ENCODE measurements at regions not wholly inside any gene's neighbourhood (a gene's known extent, or its start where the extent isn't known, plus 50 kb on each side); places are given as distances from the start of the nearest gene placed in this dataset.
"Not testable (repeated sequence)": the region's sequence is repeated elsewhere in the genome, so short reads cannot be mapped to it uniquely, and the experiment has no call there.

DNA sequence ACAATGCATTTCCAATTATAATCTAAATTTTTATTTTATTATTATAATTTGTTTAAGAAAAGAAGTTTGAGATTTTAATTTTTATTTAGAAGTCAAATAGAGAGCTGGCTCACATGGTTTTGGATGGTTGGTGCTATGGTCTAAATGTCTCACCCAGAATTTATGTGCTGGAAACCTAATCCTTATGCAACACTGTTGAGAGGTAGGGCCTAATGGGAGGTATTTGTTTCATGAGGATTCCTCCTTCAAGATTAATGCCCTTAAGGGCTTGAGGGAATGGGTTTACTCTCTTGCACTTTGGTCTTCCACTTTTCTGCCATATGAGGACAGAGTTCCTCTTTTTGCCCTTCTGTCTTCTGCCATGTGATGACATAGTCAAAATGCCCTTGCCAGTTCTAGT is 960.5 kb upstream of the IGFBP7 start:
- no peak for DNase-seq (ENCODE audit: low spot score)

DNA sequence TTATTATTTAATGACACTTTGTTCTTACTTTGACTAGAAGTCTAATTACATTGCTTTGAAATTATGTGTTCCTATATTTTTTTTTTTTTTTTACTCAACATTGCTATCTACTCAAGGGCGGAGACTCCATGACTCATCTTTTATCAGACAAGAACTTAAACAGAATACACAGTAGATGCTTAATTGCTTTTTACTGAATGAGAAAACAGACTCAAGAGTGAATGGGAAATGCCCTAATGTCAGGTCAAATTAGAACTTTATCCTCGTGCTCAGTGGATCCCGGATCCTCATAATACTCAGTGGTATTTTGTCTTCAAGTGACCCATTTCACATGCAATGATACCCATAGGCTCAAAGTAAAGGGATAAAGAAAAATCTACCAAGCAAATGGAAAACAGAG is 954.5 kb upstream of the IGFBP7 start:
- peak; percentile 5 for DNase-seq (ENCODE audit: low spot score)

DNA sequence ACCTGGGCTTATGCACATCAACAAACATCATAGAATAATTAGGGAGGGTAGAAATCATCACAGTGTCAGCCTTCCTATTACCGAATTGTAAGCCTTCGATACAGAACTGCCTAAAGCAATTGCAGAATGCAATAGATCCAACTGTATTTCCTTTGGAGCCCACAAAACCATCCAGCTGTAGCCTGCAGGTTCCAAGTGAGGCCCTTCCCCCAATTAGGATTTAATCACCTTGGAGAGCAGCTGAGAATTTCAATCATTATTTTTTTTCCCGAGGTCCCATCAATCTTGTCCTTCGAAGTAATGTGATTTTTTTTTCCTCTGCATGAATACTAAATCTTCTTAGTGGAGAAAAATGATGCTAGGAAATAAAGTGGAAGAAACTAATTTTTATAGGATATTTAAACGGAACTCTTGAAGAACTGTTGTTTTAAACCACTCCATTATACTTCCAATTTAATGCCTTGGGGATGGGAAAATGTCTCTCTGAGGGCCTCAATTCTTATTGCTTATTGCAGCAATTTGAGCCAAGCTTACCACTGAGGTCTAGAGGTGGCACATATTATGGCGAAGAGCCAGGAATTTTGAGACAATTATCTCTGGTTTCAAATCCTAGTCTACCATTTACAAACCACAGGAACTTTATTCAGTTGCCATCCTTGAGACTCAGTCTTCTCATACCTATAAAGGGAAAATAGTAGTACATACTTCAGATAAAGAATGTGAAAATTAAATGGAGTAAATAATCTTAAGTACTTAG is 953.4 kb upstream of the IGFBP7 start:
- no peak for DNase-seq (ENCODE audit: low spot score)

DNA sequence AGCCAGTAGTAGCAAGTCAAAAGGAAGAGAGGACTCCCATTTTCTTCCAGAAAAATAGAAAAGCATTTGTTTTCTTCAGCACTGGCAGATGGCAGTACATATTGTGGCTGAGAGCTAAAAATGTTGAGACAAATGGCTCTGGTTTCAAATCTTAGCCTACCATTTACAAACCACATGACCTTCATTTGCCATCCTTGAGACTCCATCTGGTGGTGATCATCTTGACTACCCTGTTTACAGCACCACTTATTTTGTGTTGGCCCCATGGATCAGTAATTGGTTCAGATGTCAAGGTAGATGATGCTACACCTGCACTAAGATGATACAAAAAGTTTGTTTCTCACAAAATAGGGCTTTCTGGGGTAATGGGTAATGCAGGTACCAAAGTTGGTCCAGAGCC is 951.8 kb upstream of the IGFBP7 start:
- DNase-seq (ENCODE audit: low spot score), result no peak

DNA sequence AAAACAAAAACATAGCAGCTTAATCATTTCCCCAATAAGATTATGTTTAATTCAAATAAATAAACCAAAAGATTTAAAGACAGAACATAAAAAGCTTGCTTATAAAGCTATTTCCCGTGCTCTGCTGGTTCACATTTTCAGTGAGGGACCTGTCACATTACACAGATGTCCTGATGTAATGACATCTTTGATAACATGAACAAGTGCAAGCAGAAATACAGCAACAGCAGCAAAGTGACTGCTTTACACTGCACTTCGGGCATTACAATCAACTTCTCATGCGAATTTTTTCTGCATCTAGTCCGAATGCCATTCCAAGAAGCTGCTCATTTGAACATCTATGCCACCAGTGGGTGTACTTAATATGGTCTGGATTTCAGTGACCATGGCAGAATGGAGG is 940.3 kb upstream of the IGFBP7 start:
- no peak for DNase-seq (ENCODE audit: low spot score)

DNA sequence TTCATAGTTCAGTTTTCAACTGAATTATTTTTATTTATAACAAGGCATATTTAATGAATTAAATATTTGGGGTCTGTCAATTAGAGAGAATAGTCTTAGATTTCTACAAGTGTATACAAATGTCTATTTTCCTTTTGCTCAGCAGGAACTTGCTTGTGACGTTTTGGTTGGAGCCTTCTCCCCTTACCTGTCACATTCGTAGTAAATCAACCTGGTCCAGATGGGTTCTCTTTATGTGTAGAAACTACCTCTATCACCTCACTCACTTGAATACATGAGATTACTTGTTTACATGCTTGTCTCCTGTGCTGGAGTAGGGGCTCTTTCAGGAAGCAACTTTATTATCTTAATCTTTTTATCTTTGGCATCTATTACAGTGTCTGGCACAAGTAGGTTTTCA is 938.3 kb upstream of the IGFBP7 start:
- DNase-seq (ENCODE audit: low spot score), result no peak

DNA sequence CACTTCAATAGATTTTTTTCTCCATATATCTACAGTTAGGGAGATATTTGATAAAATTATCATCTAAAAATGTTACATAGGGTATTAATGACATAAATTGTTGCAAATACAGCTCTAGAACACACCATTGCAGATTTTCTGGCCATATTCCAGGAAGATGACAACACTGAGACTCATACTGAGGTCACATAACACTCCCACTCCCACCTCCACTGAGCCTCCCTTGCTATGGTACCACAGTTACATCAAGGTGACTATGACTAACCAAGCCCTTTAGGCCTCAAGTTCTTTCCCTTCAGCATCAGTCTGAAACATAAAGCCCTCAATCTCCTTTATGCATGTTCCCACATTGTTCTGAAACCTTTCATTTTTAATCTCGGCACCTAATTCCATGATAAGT is 932.0 kb upstream of the IGFBP7 start:
- no peak for DNase-seq (ENCODE audit: low spot score)

DNA sequence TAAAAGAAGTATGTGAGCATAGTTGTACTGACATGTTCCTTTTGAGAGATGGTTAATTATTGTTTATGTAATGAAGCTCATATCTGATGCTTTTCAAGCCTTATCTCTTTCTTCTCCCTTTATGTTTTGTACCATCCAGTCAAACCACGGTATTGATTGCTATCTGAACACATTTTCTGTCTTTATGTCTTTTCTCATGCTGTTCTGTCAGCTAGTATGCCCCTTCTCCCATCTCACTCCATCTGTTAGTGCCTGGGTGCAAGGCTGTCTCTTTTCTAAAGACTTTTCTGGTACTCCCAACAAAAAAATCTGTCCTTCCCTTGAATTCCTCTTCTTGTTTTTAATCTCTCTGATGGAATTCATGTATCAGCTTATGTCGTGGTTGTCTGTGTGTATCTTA is 883.8 kb upstream of the IGFBP7 start:
- peak; percentile 5 for DNase-seq (ENCODE audit: low spot score)

DNA sequence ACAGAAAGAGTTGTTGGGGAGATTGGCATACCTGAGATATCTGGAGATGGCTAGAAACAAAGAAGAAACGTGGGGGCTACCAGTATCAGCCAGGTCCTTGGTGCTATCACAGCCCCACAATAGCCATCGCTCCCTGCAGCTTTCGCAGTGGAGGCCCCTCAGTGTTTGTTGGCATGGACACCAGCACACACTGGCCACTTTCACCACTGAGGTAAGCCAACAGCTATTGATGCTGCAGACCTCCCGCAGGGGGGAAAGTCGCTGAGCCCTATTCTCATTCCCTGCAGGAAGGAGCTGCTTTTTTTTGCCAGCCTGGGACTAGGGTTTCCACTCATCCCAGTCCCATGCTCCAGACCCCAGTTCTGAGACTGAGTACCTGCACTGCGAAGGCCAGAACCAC is 879.2 kb upstream of the IGFBP7 start:
- DNase-seq (ENCODE audit: low spot score), result no peak

DNA sequence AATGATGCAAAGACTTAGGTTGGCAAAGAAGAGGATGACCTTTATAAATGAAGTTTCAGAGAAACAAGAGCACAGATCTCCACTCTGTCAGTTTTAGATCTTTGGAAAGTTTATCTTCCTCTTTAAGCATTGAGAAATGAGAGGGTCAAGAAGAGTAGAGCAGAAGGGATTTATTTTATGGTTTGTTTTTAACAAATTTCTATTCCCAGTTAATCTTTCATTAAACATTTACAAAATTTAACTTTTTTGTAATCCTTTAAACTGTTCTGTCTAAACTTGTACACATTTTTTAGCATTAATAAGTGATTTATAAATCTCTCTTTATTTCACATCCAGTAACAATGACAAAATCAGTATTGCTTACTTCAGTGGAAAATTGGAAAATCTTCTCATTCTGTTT is 875.0 kb upstream of the IGFBP7 start:
- DNase-seq (ENCODE audit: low spot score), result no peak

DNA sequence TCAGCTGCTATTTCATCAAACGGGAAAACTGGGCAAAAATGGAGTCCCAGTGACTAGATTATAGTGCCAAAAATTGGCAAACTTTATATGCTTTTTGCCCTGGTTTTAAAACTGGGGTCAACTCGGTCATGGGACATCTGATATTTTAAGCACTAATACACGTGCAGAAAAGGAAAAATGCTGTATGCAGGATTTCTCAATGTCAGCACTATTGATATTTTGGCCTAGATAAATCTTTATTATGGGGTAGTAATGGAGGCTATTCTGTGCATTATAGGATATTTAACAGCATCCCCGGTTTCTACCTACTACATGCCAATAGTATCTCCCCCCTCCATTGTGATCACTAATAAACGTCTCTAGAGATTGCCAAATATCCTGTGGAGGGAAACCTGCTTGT is 870.9 kb upstream of the IGFBP7 start:
- DNase-seq (ENCODE audit: low spot score), result no peak

DNA sequence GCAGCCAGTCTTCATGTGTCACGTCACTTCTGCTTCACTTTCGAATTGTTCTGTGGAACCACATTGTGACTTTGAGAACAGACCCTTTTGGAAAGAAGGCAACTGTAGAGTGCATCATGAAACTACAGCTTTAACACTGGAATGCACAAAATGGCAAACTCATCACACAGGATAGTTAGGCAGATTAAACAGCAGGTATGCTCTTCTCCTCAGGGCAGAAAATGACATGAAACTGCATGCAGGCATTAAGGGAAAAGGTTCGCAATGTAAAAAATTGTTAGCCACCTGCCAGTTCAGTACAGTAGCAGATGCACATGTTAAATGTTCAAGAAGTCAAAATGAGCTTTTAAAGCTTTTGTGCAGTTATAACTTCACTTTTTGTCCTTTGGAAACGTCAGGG is 864.6 kb upstream of the IGFBP7 start:
- DNase-seq (ENCODE audit: low spot score), result peak; percentile 11

DNA sequence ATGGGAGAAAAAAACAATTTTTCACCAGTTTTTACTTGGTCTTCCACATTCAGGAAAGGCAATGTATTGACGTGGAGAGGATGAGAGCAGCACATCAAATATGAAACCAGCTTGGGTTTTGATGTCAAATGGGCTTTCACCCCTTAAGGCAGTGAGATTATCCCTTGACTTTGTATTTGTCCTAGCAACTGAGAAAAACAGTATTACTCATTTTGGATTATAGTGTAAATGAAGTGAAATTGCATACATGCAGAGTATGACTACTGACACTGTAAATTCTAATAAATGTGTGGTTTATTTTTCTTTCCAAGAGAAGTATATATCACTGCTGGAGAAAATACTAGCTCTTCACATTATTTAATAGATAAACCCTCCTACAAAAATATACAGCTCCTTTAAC is 863.6 kb upstream of the IGFBP7 start:
- no peak for DNase-seq (ENCODE audit: low spot score)

DNA sequence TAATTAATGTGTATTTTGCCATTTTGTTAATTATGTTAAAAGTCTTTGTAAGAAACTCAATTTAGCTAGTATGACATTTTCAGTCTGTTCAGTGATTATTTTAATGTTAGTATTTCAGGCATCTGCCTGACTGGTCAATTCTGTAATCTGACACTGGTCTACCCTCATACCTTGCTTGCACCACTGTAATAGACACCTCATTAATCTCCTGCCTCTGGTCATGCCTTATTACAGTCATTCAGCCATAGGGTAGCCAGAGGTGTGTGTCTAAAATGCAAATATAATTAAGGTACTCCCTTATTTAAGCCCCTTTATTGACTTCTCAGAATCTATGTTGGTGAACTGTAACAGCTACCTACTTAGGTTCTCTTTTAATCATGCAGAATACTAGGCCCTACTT is 861.1 kb upstream of the IGFBP7 start:
- no peak for DNase-seq (ENCODE audit: low spot score)

DNA sequence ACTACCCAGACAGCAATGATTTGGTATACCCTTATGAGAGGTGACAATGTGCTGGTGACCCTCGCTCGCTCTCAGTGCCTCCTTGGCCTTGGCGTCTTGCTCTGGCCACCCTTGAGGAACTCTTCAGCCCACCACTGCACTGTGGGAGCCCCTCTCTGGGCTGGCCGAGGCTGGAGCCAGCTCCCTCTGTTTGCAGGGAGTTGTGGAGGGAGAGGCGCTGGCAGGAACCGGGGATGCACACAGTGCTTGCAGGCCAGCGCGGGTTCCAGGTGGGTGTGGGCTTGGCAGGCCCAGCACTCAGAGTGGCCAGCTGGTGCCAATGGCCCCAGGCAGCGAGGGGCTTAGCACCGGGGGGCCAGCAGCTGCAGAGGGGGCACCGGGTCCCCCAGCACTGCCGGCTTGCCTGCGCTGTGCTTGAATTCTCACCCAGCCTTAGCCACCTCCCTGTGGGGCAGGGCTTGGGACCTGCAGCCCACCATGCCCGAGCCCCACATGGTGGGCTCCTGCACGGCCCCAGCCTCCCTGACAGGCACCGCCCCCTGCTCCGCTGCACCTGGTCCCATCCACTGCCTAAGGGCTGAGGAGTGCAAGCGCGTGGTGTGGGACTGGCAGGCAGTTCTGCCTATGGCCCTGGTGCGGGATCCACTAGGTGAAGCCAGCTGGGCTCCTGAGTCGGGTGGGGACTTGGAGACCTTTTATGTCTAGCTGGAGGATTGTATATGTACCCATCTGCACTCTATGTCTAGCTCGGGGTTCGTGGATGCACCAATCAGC is 857.0 kb upstream of the IGFBP7 start:
- no peak for DNase-seq (ENCODE audit: low spot score)

DNA sequence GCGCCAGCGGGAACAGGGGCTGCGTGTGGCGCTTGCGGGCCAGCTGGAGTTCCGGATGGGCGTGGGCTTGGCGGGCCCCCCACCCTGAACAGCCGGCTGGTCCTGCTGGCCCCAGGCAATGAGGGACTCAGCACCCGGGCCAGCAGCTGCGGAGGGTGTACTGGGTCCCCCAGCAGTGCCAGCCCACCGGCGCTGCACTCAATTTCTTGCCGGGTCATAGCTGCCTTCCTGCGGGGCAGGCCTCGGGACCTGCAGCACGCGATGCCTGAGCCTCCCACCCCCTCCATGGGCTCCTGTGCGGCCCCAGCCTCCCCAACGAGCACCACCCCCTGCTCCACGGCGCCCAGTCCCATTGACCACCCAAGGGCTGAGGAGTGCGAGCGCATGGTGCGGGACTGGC is 855.2 kb upstream of the IGFBP7 start:
- not testable (repeated sequence) for DNase-seq (ENCODE audit: low spot score)

DNA sequence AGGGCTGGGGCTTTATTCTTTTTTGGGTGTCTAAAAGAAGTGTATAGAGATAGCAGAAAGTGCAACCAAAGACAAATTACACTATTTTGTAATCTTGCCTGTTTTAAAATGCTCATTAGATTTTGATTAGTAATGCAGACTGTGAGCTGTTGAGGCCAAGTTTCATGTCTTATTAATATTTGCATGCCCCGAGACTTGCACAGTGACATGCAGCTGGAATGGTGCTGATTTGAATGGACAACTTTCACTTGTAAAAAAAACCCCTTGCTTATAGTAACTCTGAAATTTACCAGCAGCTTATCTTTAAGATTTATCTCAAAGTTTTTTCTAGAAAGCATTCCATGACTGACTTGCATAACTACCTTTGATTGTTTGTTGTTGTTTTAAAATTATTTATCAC is 835.1 kb upstream of the IGFBP7 start:
- DNase-seq (ENCODE audit: low spot score), result no peak

DNA sequence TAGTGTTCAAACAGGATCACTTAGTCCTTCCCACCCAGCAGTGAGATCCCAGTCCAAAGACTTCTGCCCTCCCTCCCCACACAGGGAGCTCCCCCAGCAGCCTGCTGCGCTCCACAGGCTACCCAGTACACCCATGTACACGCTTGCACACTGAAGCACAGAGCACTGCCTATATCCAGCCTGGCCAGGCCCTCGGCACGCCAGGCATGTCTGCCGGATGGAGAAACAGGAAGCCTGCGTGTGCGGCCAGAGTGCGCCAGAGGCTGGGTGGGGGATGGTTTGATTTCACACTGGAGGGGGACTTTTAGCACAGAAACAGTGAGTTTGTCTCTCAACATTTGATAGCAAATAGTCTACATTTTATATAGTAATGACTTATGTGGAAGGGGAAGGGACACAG is 833.5 kb upstream of the IGFBP7 start:
- peak; percentile 41 for DNase-seq (ENCODE audit: low spot score)

DNA sequence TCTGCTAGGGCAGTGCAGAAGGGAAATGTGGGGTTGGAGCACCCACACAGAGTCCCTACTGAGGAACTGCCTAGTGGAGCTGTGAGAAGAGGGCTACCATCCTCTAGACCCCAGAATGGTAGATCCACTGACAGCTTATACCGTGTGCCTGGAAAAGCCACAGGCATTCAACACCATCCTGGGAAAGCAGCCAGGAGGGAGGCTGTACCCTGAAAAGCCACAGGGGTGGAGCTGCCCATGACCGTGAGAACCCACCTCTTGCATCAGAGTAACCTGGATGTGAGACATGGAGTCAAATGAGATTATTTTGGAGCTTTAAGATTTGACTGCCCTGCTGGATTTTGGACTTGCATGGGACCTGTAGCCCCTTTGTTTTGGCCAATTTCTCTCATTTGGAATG is 827.1 kb upstream of the IGFBP7 start:
- DNase-seq (ENCODE audit: low spot score), result not testable (repeated sequence)

DNA sequence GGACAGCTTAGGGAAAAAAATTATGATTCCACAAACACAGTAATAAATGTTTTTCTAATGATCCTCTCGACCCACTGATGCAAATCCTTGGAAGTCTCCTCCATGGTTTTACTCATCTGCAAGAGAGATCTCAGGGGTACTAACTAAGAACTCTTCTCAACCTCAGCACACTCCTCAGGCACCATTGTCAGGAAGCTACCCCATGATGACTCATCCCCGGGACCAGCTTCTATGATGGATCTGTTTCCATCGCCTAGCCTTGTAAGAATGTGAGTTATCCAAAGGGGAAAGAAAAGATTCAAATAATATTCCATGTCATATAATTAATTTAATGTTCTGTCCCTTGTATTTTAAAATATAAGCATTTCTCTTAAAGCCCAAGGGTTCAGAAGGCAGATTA is 816.1 kb upstream of the IGFBP7 start:
- DNase-seq (ENCODE audit: low spot score), result no peak

DNA sequence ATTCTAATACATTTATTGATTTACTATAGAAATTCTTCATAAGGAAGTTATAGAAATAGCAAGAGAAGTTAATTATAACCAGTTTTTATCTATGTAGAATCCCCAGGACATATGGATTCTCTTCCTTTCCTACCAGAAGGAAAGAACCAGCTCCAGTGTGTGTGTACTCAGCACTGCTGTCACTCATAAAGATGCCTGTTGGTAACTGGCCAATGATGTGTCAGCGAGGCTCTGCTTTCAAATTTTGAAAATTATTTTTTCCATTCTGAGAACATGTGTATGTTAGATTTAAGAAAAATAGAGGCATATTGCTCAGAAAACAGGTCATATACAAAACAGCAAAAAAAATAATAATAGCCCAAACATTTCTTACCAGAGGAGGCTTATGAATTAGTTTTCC is 814.8 kb upstream of the IGFBP7 start:
- no peak for DNase-seq (ENCODE audit: low spot score)

DNA sequence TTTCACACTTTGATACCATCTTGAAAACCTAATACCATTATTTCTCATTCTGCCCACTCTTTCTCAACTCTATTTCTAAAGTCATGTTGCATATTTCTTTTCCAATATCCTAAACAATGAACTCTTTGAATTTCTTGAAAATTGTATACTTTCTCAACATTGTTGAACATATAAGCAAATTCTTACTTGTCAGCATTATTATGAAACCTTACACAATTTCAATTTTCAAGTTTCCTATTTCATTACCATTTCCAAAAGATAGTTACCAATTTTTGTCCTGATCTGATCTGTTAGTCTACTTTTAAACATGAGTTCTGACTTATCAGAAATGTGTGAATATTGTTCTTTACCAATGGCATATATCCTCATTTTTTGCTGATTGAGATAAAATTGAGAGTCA is 806.3 kb upstream of the IGFBP7 start:
- DNase-seq (ENCODE audit: low spot score), result no peak

DNA sequence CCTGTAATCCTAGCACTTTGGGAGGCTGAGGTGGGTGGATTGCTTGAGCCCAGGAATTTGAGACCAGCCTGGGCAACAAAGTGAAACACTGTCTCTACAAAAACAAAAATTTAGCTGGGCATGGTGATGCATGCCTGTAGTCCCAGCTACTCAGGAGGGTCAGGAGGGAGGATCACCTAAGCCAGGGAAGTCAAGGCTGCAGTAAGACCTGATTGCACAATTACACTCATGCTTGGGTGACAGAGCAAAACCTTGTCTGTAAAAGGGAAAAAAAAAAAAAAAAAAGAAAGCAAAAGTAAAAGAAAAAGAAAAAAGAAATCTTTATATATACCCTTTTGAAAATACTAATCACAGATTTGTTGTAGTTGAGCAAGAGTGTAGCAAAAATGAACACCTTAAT is 801.0 kb upstream of the IGFBP7 start:
- DNase-seq (ENCODE audit: low spot score), result no peak

DNA sequence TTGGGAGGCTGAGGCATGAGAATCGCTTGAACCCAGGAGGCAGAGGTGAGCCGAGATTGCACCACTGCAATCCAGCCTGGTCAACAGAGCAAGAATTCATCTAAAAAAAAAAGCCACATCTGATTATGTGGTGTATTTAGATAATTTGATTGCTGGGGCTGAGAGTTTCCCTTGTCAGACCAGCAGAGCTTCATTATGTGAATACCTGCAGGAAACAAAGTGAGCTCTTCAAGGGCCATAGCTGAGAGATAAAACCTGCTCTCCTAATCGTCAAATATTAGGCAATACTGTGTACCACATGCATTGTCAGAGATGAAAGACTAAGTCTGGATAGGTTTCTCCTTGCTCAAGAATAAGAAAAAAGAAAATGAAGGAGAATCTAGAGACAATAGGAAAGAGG is 800.0 kb upstream of the IGFBP7 start:
- DNase-seq (ENCODE audit: low spot score), result no peak
